ENCODE measurements at regions not wholly inside any gene's neighbourhood (a gene's known extent, or its start where the extent isn't known, plus 50 kb on each side); places are given as distances from the start of the nearest gene placed in this dataset.

DNA sequence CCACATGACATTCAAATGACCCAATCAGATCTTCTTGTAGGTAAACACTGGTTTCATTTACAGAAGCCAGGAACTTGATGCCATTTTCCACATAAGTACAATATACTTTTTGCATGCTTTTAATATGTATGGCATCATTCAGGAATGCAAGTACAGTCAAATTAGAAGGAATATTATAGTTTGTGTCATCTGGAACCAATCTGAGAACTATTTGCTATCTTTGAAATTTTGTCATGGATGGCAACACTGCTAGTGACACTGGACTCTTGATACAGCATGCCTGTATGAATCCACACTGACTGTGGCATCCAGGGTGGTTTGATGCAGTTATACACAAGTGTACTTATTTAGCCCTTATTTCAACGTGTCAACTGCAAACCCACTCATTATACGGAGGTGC lies 141.6 kb downstream of the EBLN2 start:
- TF ChIP-seq, protein P1, sequence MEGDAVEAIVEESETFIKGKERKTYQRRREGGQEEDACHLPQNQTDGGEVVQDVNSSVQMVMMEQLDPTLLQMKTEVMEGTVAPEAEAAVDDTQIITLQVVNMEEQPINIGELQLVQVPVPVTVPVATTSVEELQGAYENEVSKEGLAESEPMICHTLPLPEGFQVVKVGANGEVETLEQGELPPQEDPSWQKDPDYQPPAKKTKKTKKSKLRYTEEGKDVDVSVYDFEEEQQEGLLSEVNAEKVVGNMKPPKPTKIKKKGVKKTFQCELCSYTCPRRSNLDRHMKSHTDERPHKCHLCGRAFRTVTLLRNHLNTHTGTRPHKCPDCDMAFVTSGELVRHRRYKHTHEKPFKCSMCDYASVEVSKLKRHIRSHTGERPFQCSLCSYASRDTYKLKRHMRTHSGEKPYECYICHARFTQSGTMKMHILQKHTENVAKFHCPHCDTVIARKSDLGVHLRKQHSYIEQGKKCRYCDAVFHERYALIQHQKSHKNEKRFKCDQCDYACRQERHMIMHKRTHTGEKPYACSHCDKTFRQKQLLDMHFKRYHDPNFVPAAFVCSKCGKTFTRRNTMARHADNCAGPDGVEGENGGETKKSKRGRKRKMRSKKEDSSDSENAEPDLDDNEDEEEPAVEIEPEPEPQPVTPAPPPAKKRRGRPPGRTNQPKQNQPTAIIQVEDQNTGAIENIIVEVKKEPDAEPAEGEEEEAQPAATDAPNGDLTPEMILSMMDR (IDR thresholded peaks at IDR 0.05) = no peak
- DNase-seq = no peak
- CTCF ChIA-PET = no interaction called here
- intact Hi-C loops (cut with micrococcal nuclease) = no loop called here
- H3K27ac Mint-ChIP-seq = no peak overlapping the region
- ATAC-seq = no peak
- H3K4me3 Mint-ChIP-seq = no peak overlapping the region
- POLR2A ChIA-PET = no interaction called here
- no peaks in the 10 kb centered on the region for H3K36me3 Mint-ChIP-seq (ENCODE audit: low read depth)
- H3K9me3 Mint-ChIP-seq = no peaks in the 10 kb centered on the region
- no peaks in the 10 kb centered on the region for H3K4me1 Mint-ChIP-seq (ENCODE audit: low read depth)
- H3K27me3 Mint-ChIP-seq = peaks cover 9% of the 10 kb centered on the region

DNA sequence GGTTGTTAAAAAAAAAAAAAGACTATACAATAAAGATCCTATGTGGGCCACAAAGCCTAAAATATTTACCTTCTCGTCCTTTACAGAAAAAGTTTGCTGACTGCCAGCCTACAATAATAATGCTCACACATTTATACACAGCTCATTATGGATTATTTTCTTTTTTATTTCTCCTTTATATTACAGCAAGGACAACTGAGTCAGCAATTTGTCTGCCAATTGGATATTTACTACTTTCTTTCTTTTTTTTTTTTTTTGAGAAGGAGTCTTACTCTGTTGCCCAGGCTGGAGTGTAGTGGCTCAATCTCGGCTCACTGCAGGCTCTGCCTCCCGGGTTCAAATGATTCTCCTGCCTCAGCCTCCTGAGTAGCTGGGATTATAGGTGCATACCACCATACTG lies 142.2 kb downstream of the EBLN2 start:
- ATAC-seq (no peak), DNase-seq (no peak)
- intact Hi-C loops (cut with micrococcal nuclease) = no loop called here
- Mint-ChIP-seq H3K4me1 (ENCODE audit: low read depth) (no peaks in the 10 kb centered on the region), H3K4me3 (no peak overlapping the region), H3K27ac (no peak overlapping the region), H3K9me3 (no peaks in the 10 kb centered on the region), H3K36me3 (ENCODE audit: low read depth) (no peaks in the 10 kb centered on the region), H3K27me3 (peaks cover 9% of the 10 kb centered on the region)
- ChIA-PET CTCF (no interaction called here), POLR2A (interaction anchor here (0.6 kb wide), 1 partner anchor 786 kb away, joined by 3 read pairs; no protein-coding TSS in a partner anchor)
- TF ChIP-seq, protein P1 (IDR thresholded peaks at IDR 0.05) = no peak

DNA sequence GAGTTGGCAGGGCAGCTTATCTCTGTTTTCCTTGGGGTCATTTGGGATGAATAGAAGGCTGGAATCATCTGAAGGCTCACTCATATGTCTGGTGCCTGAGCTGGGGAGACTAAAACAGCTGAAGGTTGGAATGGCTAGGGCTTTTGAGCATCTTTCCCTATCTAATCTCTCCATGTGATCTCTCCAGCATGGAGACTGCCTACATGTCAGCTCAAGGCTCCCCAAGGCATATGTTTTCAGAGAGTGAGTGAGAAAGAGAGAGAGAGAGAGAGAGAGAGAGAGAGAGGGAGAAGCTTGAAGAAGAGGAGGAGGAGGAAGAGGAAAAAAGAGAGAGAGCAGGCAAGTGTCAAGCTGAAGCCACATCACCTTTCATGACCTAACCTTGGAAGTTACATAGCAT lies 143.4 kb downstream of the EBLN2 start:
- CTCF ChIA-PET = no interaction called here

DNA sequence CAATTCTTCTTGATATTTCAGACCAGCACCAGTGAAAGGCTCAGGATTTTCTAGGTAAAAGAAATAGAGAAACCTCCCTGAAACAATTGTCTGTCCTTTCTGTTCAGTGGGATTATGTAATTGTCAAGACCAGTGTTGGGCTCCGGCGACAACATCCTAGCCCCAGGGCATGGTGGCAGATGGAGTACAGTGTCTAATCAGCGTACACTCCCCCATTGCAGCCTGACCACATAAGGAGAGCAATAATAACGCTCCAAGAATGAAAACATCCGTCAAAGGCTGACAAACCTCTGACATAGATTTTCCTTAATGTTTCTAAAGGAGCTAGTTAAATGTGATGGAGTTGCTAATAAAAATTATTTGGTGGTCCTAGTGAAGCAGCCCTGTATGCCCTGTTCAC lies 144.6 kb downstream of the EBLN2 start:
- no peaks in the 10 kb centered on the region for H3K36me3 Mint-ChIP-seq (ENCODE audit: low read depth)
- CTCF ChIA-PET = no interaction called here

More for the DNA sequence above, 143.4 kb downstream of the EBLN2 start:
- no peaks in the 10 kb centered on the region for H3K4me1 Mint-ChIP-seq (ENCODE audit: low read depth)
- ATAC-seq (no peak), DNase-seq (no peak)
- TF ChIP-seq, protein P1 (IDR thresholded peaks at IDR 0.05) = no peak
- intact Hi-C loops (cut with micrococcal nuclease) = no loop called here
- no peaks in the 10 kb centered on the region for H3K9me3 Mint-ChIP-seq
- POLR2A ChIA-PET = no interaction called here
- no peaks in the 10 kb centered on the region for H3K36me3 Mint-ChIP-seq (ENCODE audit: low read depth)
- peaks cover 7% of the 10 kb centered on the region for H3K27me3 Mint-ChIP-seq
- no peak overlapping the region for H3K4me3 Mint-ChIP-seq
- H3K27ac Mint-ChIP-seq = no peak overlapping the region

DNA sequence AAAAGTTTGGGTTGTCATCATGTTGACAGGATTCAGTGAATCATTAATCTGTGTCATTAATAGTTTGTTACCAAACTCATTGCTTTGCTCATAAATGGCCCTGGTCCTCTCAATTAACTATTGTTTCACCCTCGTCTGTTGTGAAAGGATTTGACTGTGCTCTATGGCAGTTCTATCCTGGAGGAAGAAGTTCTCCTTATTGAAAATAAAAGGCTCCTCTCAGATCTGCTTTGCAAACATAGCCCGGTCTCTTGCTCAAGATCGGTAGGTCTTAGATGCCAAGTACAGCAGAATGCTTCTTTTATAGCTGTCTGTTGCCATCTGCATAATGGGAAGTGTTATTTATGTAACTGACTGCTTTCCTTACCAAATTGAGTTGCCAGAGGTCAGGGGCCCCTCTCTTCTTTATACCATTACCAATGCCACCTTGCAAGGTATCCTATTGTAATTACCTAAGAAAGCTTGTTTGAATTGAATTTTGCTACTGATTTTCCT lies 146.5 kb downstream of the EBLN2 start:
- ATAC-seq (no peak), DNase-seq (no peak)
- H3K36me3 Mint-ChIP-seq (ENCODE audit: low read depth) = no peaks in the 10 kb centered on the region
- intact Hi-C loops (cut with micrococcal nuclease) = no loop called here
- ChIA-PET POLR2A (interaction anchor here (1.4 kb wide), 1 partner anchor 13 kb away, joined by 4 read pairs; no protein-coding TSS in a partner anchor), CTCF (no interaction called here)
- no peak overlapping the region for H3K27ac Mint-ChIP-seq
- no peaks in the 10 kb centered on the region for H3K9me3 Mint-ChIP-seq
- no peaks in the 10 kb centered on the region for H3K4me1 Mint-ChIP-seq (ENCODE audit: low read depth)
- H3K27me3 Mint-ChIP-seq = no peaks in the 10 kb centered on the region
- H3K4me3 Mint-ChIP-seq = no peak overlapping the region
- TF ChIP-seq, protein P1 (IDR thresholded peaks at IDR 0.05) = no peak

More for the DNA sequence above, 144.6 kb downstream of the EBLN2 start:
- no peak for ATAC-seq
- DNase-seq = no peak
- TF ChIP-seq, protein P1 (IDR thresholded peaks at IDR 0.05) = no peak
- no peak overlapping the region for H3K27ac Mint-ChIP-seq
- peaks cover 3% of the 10 kb centered on the region for H3K27me3 Mint-ChIP-seq
- POLR2A ChIA-PET = no interaction called here
- intact Hi-C loops (cut with micrococcal nuclease) = no loop called here
- no peaks in the 10 kb centered on the region for H3K9me3 Mint-ChIP-seq
- H3K4me3 Mint-ChIP-seq = no peak overlapping the region
- no peaks in the 10 kb centered on the region for H3K4me1 Mint-ChIP-seq (ENCODE audit: low read depth)

Data from activated CD8-positive, alpha-beta T cell treated with anti-CD3 and anti-CD28 coated beads for 36 hours (primary cell).